WTC11 (cell line): ENCODE measurements at regions not wholly inside any gene's neighbourhood (a gene's known extent, or its start where the extent isn't known, plus 50 kb on each side); places are given as distances from the start of the nearest gene placed in this dataset.

Experiments
- CREM ChIP-seq: sonication (generic); formaldehyde crosslinking; IDR thresholded peaks from 2 replicates; pipeline ENCODE4 v1.8.1; 2022; ENCODE audit warnings: mild to moderate bottlenecking, missing genetic modification reagents, moderate library complexity
- CTCF ChIP-seq: fragments of 200-600 bp; IDR thresholded peaks from 2 replicates; pipeline ENCODE4 v1.8.0; 2022; ENCODE audit warnings: antibody characterized with exemption
- ETV6 ChIP-seq: sonication (generic); formaldehyde crosslinking; IDR thresholded peaks from 2 replicates; pipeline ENCODE4 v1.8.1; 2022; ENCODE audit warnings: mild to moderate bottlenecking, missing genetic modification reagents
- GTF2I ChIP-seq: fragments of 250-450 bp; sonication (Bioruptor Pico); conservative IDR thresholded peaks from 2 replicates; pipeline ENCODE4 v1.4.0; 2021; ENCODE audit warnings: mild to moderate bottlenecking
- JUN ChIP-seq: sonication (generic); formaldehyde crosslinking; IDR thresholded peaks from 2 replicates; pipeline ENCODE4 v1.8.0; 2023; ENCODE audit warnings: mild to moderate bottlenecking, missing genetic modification reagents
- MAX ChIP-seq: sonication (generic); formaldehyde crosslinking; IDR thresholded peaks from 2 replicates; pipeline ENCODE4 v1.8.0; 2022; ENCODE audit warnings: mild to moderate bottlenecking, missing genetic modification reagents
- SP1 ChIP-seq: sonication (generic); formaldehyde crosslinking; conservative IDR thresholded peaks from 2 replicates; pipeline ENCODE4 v1.8.1; 2022; ENCODE audit warnings: missing genetic modification reagents
- USF2 ChIP-seq: sonication (generic); formaldehyde crosslinking; IDR thresholded peaks from 2 replicates; pipeline ENCODE4 v1.8.1; 2023; ENCODE audit warnings: mild to moderate bottlenecking, missing genetic modification reagents, moderate library complexity
- ZNF219 ChIP-seq: sonication (generic); formaldehyde crosslinking; IDR thresholded peaks from 2 replicates; pipeline ENCODE4 v1.8.0; 2023; ENCODE audit warnings: missing genetic modification reagents, mild to moderate bottlenecking, borderline replicate concordance

GRCh38 chr6:139839506-139840156, 465.2 kb upstream of the CITED2 start:
- TF ChIP-seq SP1 (CRISPR knock-in tag) (no peak), GTF2I (CRISPR knock-in tag) (no peak), USF2 (CRISPR knock-in tag) (no peak), JUN (CRISPR knock-in tag) (no peak), MAX (CRISPR knock-in tag) (no peak), ETV6 (no peak), CREM (no peak), ZNF219 (no peak), CTCF (no peak)
